ENCODE measurements at regions not wholly inside any gene's neighbourhood (a gene's known extent, or its start where the extent isn't known, plus 50 kb on each side); places are given as distances from the start of the nearest gene placed in this dataset.
"Not testable (repeated sequence)": the region's sequence is repeated elsewhere in the genome, so short reads cannot be mapped to it uniquely, and the experiment has no call there.

DNA sequence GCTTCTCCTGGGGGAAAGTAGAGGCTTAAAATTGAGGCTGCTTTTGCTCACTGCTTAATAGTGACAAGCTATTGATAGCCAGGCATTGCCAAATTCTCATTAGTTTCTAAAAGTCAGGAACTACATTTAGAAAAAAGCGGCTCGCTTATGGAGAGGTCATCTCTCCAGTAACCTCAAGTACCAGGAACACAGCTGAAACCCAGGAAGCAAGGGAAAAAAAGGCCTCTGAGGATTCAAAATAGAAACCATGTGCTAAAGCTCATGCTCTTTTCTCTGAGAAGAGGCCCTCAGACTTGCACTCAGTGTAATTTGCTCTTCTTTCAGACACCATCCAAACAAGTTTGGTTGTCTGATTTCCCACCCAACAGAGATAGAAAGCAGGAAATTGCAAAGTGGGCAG, 261.4 kb upstream of the USP25 start:
- H2BK5ac ChIP-seq (ENCODE audit: low read length), result no peak overlapping the region
- no peak overlapping the region for H3K4ac ChIP-seq (ENCODE audit: low read length)
- no peak overlapping the region for H3K4me2 ChIP-seq (ENCODE audit: insufficient read depth, low read length, poor library complexity, severe bottlenecking)
- no peaks in the 10 kb centered on the region for H3K36me3 ChIP-seq (replicated peaks in 1 of 2; ENCODE audit: control insufficient read depth in 2 of 2, insufficient read depth in 2 of 2, low read length in 2 of 2)
- no peak overlapping the region for H2BK12ac ChIP-seq (ENCODE audit: low read length)
- no peak for DNase-seq (ENCODE audit: low spot score)
- no peaks in the 10 kb centered on the region for H3K79me1 ChIP-seq (ENCODE audit: low read depth, low read length)
- no peak overlapping the region for H3K4me3 ChIP-seq (ENCODE audit: low read length in 2 of 2)
- no CpG with 5 or more reads among the region's 2 CpGs for WGBS, 2 donors (ENCODE audit: extremely low coverage in 2 of 2, insufficient read length in 2 of 2, insufficient replicate concordance in 1 of 2)
- no peak overlapping the region for H3K9ac ChIP-seq (ENCODE audit: low read depth, low read length, poor library complexity)
- no peak overlapping the region for H2BK120ac ChIP-seq (ENCODE audit: low read depth, low read length)
- peak overlapping the region; percentile 72 for H2AFZ ChIP-seq (ENCODE audit: low read length)
- H4K8ac ChIP-seq (ENCODE audit: low read depth, low read length), result no peak overlapping the region
- no peak overlapping the region for H3K14ac ChIP-seq (ENCODE audit: low read length)
- peaks cover 6 to 10% of the 10 kb centered on the region in 2 donors for H3K4me1 ChIP-seq (ENCODE audit: control insufficient read depth in 2 of 2, insufficient read depth in 1 of 2, low read depth in 1 of 2, low read length in 2 of 2)
- no peak overlapping the region for H4K91ac ChIP-seq (ENCODE audit: low read depth, low read length, poor library complexity)
- H3K27me3 ChIP-seq (ENCODE audit: control insufficient read depth in 3 of 3, insufficient read depth in 3 of 3, low read depth in 1 of 3, low read length in 3 of 3), result no peaks in the 10 kb centered on the region
- H3K27ac ChIP-seq (replicated peaks; ENCODE audit: low read length), result peak overlapping the region; percentile 75
- no peak overlapping the region for H3K23ac ChIP-seq (ENCODE audit: low read depth, low read length, poor library complexity)
- H3K18ac ChIP-seq (ENCODE audit: low read length), result no peak overlapping the region
- H2BK15ac ChIP-seq (ENCODE audit: low read length), result no peak overlapping the region
- H3K9me3 ChIP-seq (replicated peaks in 1 of 2; ENCODE audit: control insufficient read depth in 2 of 2, insufficient read depth in 1 of 2, low read depth in 1 of 2, low read length in 2 of 2), result no peaks in the 10 kb centered on the region
- H2AK5ac ChIP-seq (ENCODE audit: low read depth, low read length), result no peak overlapping the region

DNA sequence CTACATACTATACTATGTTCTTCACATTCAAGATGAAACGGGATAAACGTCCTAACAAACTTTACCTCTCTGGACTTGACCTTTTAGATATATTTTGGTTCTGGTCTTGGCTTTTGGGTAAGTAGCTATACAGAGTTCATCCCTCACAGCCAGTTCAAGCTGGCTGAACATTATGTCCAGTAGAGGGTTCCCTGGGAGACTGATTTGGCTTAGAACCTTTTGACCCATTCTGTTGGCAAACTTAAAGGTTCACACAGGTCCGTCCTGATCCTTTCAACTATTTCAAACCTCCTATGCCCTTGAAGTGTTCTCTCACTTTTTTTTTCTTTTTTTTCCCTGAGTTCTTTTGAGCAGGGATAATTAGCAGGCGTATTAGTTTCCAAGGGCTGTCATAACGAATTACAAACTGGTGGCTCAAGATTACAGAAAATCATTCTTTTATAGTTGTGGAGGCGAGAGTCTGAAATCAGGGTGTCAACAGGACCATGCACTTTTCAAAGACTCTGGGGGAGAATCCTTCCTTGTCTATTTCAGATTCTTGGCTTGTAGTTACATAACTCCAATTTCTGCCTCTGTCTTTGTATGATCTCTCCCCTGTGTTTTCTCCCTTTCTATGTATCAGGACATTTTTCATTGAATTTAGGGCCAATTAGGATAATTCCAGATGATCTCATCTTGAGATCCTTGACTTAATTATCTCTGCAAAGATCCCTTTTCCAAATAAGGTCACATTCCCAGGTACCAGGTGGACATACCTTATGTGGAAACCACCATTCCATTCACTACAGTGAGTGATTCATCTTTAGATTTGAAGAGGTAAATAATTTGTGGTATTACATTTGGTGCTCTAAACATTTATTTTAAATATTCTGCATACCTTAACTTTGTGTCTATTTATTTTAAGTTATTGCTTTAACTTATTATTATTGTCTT, 257.4 kb upstream of the USP25 start:
- H3K23ac ChIP-seq (ENCODE audit: low read depth, low read length, poor library complexity), result no peak overlapping the region
- no peak overlapping the region for H3K18ac ChIP-seq (ENCODE audit: low read length)
- H3K9ac ChIP-seq (ENCODE audit: low read depth, low read length, poor library complexity), result no peak overlapping the region
- peaks cover 6 to 10% of the 10 kb centered on the region in 2 donors for H3K4me1 ChIP-seq (ENCODE audit: control insufficient read depth in 2 of 2, insufficient read depth in 1 of 2, low read depth in 1 of 2, low read length in 2 of 2)
- H4K91ac ChIP-seq (ENCODE audit: low read depth, low read length, poor library complexity), result no peak overlapping the region
- H2BK12ac ChIP-seq (ENCODE audit: low read length), result no peak overlapping the region
- H3K4me3 ChIP-seq (ENCODE audit: low read length in 2 of 2), result no peak overlapping the region
- H2BK120ac ChIP-seq (ENCODE audit: low read depth, low read length), result no peak overlapping the region
- no peak overlapping the region for H2BK5ac ChIP-seq (ENCODE audit: low read length)
- no peak overlapping the region for H3K4me2 ChIP-seq (ENCODE audit: insufficient read depth, low read length, poor library complexity, severe bottlenecking)
- H2AK5ac ChIP-seq (ENCODE audit: low read depth, low read length), result no peak overlapping the region
- DNase-seq (ENCODE audit: low spot score), result no peak
- no CpG with 5 or more reads among the region's 6 CpGs for WGBS, 2 donors (ENCODE audit: extremely low coverage in 2 of 2, insufficient read length in 2 of 2, insufficient replicate concordance in 1 of 2)
- no peak overlapping the region for H2BK15ac ChIP-seq (ENCODE audit: low read length)
- H3K4ac ChIP-seq (ENCODE audit: low read length), result no peak overlapping the region
- no peak overlapping the region for H3K27ac ChIP-seq (replicated peaks; ENCODE audit: low read length)
- no peak overlapping the region for H2AFZ ChIP-seq (ENCODE audit: low read length)
- no peak overlapping the region for H3K14ac ChIP-seq (ENCODE audit: low read length)
- H3K36me3 ChIP-seq (replicated peaks in 1 of 2; ENCODE audit: control insufficient read depth in 2 of 2, insufficient read depth in 2 of 2, low read length in 2 of 2), result no peaks in the 10 kb centered on the region
- H3K9me3 ChIP-seq (replicated peaks in 1 of 2; ENCODE audit: control insufficient read depth in 2 of 2, insufficient read depth in 1 of 2, low read depth in 1 of 2, low read length in 2 of 2), result no peaks in the 10 kb centered on the region
- H4K8ac ChIP-seq (ENCODE audit: low read depth, low read length), result no peak overlapping the region
- no peaks in the 10 kb centered on the region for H3K79me1 ChIP-seq (ENCODE audit: low read depth, low read length)
- H3K27me3 ChIP-seq (ENCODE audit: control insufficient read depth in 3 of 3, insufficient read depth in 3 of 3, low read depth in 1 of 3, low read length in 3 of 3), result no peaks in the 10 kb centered on the region

GRCh38 chr21:15477773-15478172, 252.0 kb upstream of the USP25 start:
- H3K4me1 ChIP-seq (ENCODE audit: control insufficient read depth in 2 of 2, insufficient read depth in 1 of 2, low read depth in 1 of 2, low read length in 2 of 2); H3K36me3 ChIP-seq (replicated peaks in 1 of 2; ENCODE audit: control insufficient read depth in 2 of 2, insufficient read depth in 2 of 2, low read length in 2 of 2); H3K9ac ChIP-seq (ENCODE audit: low read depth, low read length, poor library complexity); H3K4me3 ChIP-seq (ENCODE audit: low read length in 2 of 2); H3K9me3 ChIP-seq (replicated peaks in 1 of 2; ENCODE audit: control insufficient read depth in 2 of 2, insufficient read depth in 1 of 2, low read depth in 1 of 2, low read length in 2 of 2); H2AFZ ChIP-seq (ENCODE audit: low read length); H2BK15ac ChIP-seq (ENCODE audit: low read length); H2AK5ac ChIP-seq (ENCODE audit: low read depth, low read length); H4K8ac ChIP-seq (ENCODE audit: low read depth, low read length); H3K79me1 ChIP-seq (ENCODE audit: low read depth, low read length); H3K4ac ChIP-seq (ENCODE audit: low read length); H2BK120ac ChIP-seq (ENCODE audit: low read depth, low read length); H4K91ac ChIP-seq (ENCODE audit: low read depth, low read length, poor library complexity); DNase-seq (ENCODE audit: low spot score); H2BK5ac ChIP-seq (ENCODE audit: low read length); H2BK12ac ChIP-seq (ENCODE audit: low read length); H3K27me3 ChIP-seq (ENCODE audit: control insufficient read depth in 3 of 3, insufficient read depth in 3 of 3, low read depth in 1 of 3, low read length in 3 of 3); H3K23ac ChIP-seq (ENCODE audit: low read depth, low read length, poor library complexity); H3K18ac ChIP-seq (ENCODE audit: low read length); H3K27ac ChIP-seq (replicated peaks; ENCODE audit: low read length); H3K4me2 ChIP-seq (ENCODE audit: insufficient read depth, low read length, poor library complexity, severe bottlenecking); H3K14ac ChIP-seq (ENCODE audit: low read length): not testable (repeated sequence)
- no CpG with 5 or more reads among the region's 3 CpGs for WGBS, 2 donors (ENCODE audit: extremely low coverage in 2 of 2, insufficient read length in 2 of 2, insufficient replicate concordance in 1 of 2)

DNA sequence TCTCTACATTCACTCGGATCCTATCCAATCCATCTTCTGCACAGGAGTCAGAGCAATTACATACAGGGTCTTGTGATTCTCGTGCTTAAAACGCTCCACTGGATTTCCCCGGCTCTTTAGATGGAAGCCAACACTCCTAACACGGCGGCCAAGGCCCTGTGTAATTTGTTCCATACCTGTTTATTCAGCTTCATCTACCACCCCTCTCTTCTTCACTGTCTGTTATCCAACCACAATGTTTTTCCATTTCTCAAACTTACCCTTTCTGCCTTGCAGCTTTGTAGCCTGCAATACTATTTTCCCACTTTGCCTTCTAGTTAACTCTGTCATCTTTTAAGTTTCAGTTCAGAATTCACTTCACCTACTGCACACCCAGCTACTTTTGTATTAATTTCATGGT, 249.6 kb upstream of the USP25 start:
- no peak overlapping the region for H3K4me3 ChIP-seq (ENCODE audit: low read length in 2 of 2)
- H3K4me1 ChIP-seq (ENCODE audit: control insufficient read depth in 2 of 2, insufficient read depth in 1 of 2, low read depth in 1 of 2, low read length in 2 of 2), result peaks cover 0 to 3% of the 10 kb centered on the region in 2 donors
- no peak for DNase-seq (ENCODE audit: low spot score)
- no peak overlapping the region for H2BK12ac ChIP-seq (ENCODE audit: low read length)
- H3K36me3 ChIP-seq (replicated peaks in 1 of 2; ENCODE audit: control insufficient read depth in 2 of 2, insufficient read depth in 2 of 2, low read length in 2 of 2), result no peaks in the 10 kb centered on the region
- no peak overlapping the region for H3K14ac ChIP-seq (ENCODE audit: low read length)
- H2BK15ac ChIP-seq (ENCODE audit: low read length), result no peak overlapping the region
- H3K79me1 ChIP-seq (ENCODE audit: low read depth, low read length), result no peaks in the 10 kb centered on the region
- no peak overlapping the region for H3K18ac ChIP-seq (ENCODE audit: low read length)
- H3K4me2 ChIP-seq (ENCODE audit: insufficient read depth, low read length, poor library complexity, severe bottlenecking), result no peak overlapping the region
- no peak overlapping the region for H3K27ac ChIP-seq (replicated peaks; ENCODE audit: low read length)
- H2AK5ac ChIP-seq (ENCODE audit: low read depth, low read length), result no peak overlapping the region
- H4K91ac ChIP-seq (ENCODE audit: low read depth, low read length, poor library complexity), result no peak overlapping the region
- H4K8ac ChIP-seq (ENCODE audit: low read depth, low read length), result no peak overlapping the region
- peaks cover 0 to 2% of the 10 kb centered on the region in 2 donors for H3K9me3 ChIP-seq (replicated peaks in 1 of 2; ENCODE audit: control insufficient read depth in 2 of 2, insufficient read depth in 1 of 2, low read depth in 1 of 2, low read length in 2 of 2)
- no peak overlapping the region for H3K23ac ChIP-seq (ENCODE audit: low read depth, low read length, poor library complexity)
- H2AFZ ChIP-seq (ENCODE audit: low read length), result no peak overlapping the region
- no peak overlapping the region for H3K9ac ChIP-seq (ENCODE audit: low read depth, low read length, poor library complexity)
- no peak overlapping the region for H2BK120ac ChIP-seq (ENCODE audit: low read depth, low read length)
- no peak overlapping the region for H2BK5ac ChIP-seq (ENCODE audit: low read length)
- no peaks in the 10 kb centered on the region for H3K27me3 ChIP-seq (ENCODE audit: control insufficient read depth in 3 of 3, insufficient read depth in 3 of 3, low read depth in 1 of 3, low read length in 3 of 3)
- no CpG with 5 or more reads among the region's 6 CpGs for WGBS, 2 donors (ENCODE audit: extremely low coverage in 2 of 2, insufficient read length in 2 of 2, insufficient replicate concordance in 1 of 2)
- no peak overlapping the region for H3K4ac ChIP-seq (ENCODE audit: low read length)
